OCI-LY7 (cell line): ENCODE measurements at regions not wholly inside any gene's neighbourhood (a gene's known extent, or its start where the extent isn't known, plus 50 kb on each side); places are given as distances from the start of the nearest gene placed in this dataset.

ENCODE experiments used
- BruUV-seq: library from RNA; stranded (reverse); fragments of 400-500 nt; replicated peaks from 2 replicates; lab custom pipeline; 2021; lab: Mats Ljungman, UMichigan
- CTCF ChIA-PET: fragments of 300-600 bp; sonication (Branson Sonifier 250); formaldehyde crosslinking; loops from one replicate; lab custom pipeline; 2022; ENCODE audit warnings: antibody characterized with exemption; ENCODE audit not compliant: unreplicated experiment; lab: Charles Lee
- POLR2A ChIA-PET: fragments of 300-600 bp; sonication (Branson Sonifier 250); formaldehyde crosslinking; loops from one replicate; lab custom pipeline; 2022; ENCODE audit warnings: antibody characterized with exemption; lab: Charles Lee
- DNase-seq: peaks from one replicate; pipeline ENCODE4 v3.0.0-alpha.2; 2015; ENCODE audit warnings: low spot score
- H2AFZ ChIP-seq: fragments of 200-600 bp; sonication (generic), shearing (Covaris generic); 2 replicates; pipeline ENCODE4 v1.6.1; 2014; ENCODE audit warnings: mild to moderate bottlenecking, antibody characterized with exemption, low read length, moderate library complexity
- H3K27ac ChIP-seq: fragments of 200-600 bp; sonication (generic); 2 replicates; pipeline ENCODE4 v1.5.1; 2014; ENCODE audit warnings: mixed run types, low read depth, mild to moderate bottlenecking, moderate library complexity, low read length, inconsistent platforms; ENCODE audit not compliant: poor library complexity, severe bottlenecking
- H3K36me3 ChIP-seq: fragments of 200-600 bp; sonication (generic); 2 replicates; pipeline ENCODE4 v1.6.1; 2014; ENCODE audit warnings: mild to moderate bottlenecking, antibody characterized with exemption, low read length, moderate library complexity, mixed read lengths; ENCODE audit not compliant: insufficient read depth
- H3K4me1 ChIP-seq: fragments of 200-600 bp; sonication (generic); 2 replicates; pipeline ENCODE4 v1.5.1; 2014; ENCODE audit warnings: mild to moderate bottlenecking, low read length; ENCODE audit not compliant: insufficient read depth, poor library complexity, severe bottlenecking
- H3K4me2 ChIP-seq: fragments of 200-600 bp; sonication (generic); 2 replicates; pipeline ENCODE4 v1.6.1; 2014; ENCODE audit warnings: mild to moderate bottlenecking, low read length
- H3K4me3 ChIP-seq: fragments of 200-600 bp; sonication (generic); 2 replicates; pipeline ENCODE4 v1.5.1; 2014; ENCODE audit warnings: mild to moderate bottlenecking, low read depth, low read length; ENCODE audit not compliant: poor library complexity, severe bottlenecking
- H3K79me2 ChIP-seq: fragments of 200-600 bp; sonication (generic); 2 replicates; pipeline ENCODE4 v1.6.1; 2016; ENCODE audit warnings: low read depth, mild to moderate bottlenecking, low read length, moderate library complexity, mixed read lengths; ENCODE audit not compliant: insufficient read depth
- H3K9me2 ChIP-seq: fragments of 200-600 bp; sonication (generic); 2 replicates; pipeline ENCODE4 v1.6.1; 2016; ENCODE audit warnings: mild to moderate bottlenecking, low read length, mixed read lengths; ENCODE audit not compliant: insufficient read depth
- H3K9me3 ChIP-seq: fragments of 200-600 bp; sonication (generic); 2 replicates; pipeline ENCODE4 v1.6.1; 2014; ENCODE audit warnings: mild to moderate bottlenecking, mixed run types, low read length, mixed read lengths
- H4K20me1 ChIP-seq: fragments of 200-600 bp; sonication (generic); 2 replicates; pipeline ENCODE4 v1.6.1; 2014; ENCODE audit warnings: mild to moderate bottlenecking, antibody characterized with exemption, low read length, moderate library complexity, mixed read lengths; ENCODE audit not compliant: insufficient read depth
- CTCF ChIP-seq: fragments of 200-600 bp; sonication (generic); conservative IDR thresholded peaks from 2 replicates; pipeline ENCODE4 v1.5.1; 2014; ENCODE audit warnings: mild to moderate bottlenecking, antibody characterized with exemption, low read length, moderate library complexity, mixed read lengths
- EZH2phosphoT487 ChIP-seq: fragments of 200-600 bp; sonication (generic); IDR thresholded peaks from 2 replicates; pipeline ENCODE4 v1.6.1; 2018; ENCODE audit warnings: low read depth, borderline replicate concordance, mild to moderate bottlenecking, mixed run types, antibody characterized with exemption, low read length, moderate library complexity, mixed read lengths
- intact Hi-C: fragments of 100-400 bp; cut with micrococcal nuclease; formaldehyde crosslinking; loops from one replicate; pipeline ENCODE4 v1.10.0; 2022; ENCODE audit not compliant: unreplicated experiment

- Histone ChIP-seq H4K20me1 (no peaks in the 10 kb centered on the region), H3K79me2 (no peaks in the 10 kb centered on the region), H3K36me3 (no peaks in the 10 kb centered on the region), H3K9me2 (no peaks in the 10 kb centered on the region), H3K9me3 (no peaks in the 10 kb centered on the region), H3K4me2 (no peak overlapping the region), H2AFZ (no peak overlapping the region), H3K4me1 (no peaks in the 10 kb centered on the region), H3K27ac (no peak overlapping the region), H3K4me3 (no peak overlapping the region)
- ChIA-PET POLR2A (no interaction called here), CTCF (interaction anchor here (0.6 kb wide), 1 partner anchor 125 kb away, joined by 3 read pairs; no protein-coding TSS in a partner anchor)
- DNase-seq, result no peak
- intact Hi-C loops, result loop anchor here (5.0 kb wide), 1 partner anchor 122 kb away; no protein-coding TSS in a partner anchor
- TF ChIP-seq EZH2phosphoT487, result no peak
- TF ChIP-seq CTCF, result no peak
- BruUV-seq, result no TSS peak
These were observed 79.3 kb upstream of the SESTD1 start for GRCh38 chr2:179343945-179344279.

GRCh38 chr2:179341152-179341866, 76.7 kb upstream of the SESTD1 start:
- Histone ChIP-seq H4K20me1 (no peaks in the 10 kb centered on the region), H3K4me3 (no peak overlapping the region), H3K4me2 (no peak overlapping the region), H3K27ac (no peak overlapping the region), H3K4me1 (no peaks in the 10 kb centered on the region), H3K9me3 (no peaks in the 10 kb centered on the region), H2AFZ (no peak overlapping the region), H3K79me2 (no peaks in the 10 kb centered on the region), H3K36me3 (no peaks in the 10 kb centered on the region), H3K9me2 (no peaks in the 10 kb centered on the region)
- intact Hi-C loops, result loop anchor here (5.0 kb wide), 1 partner anchor 119 kb away; no protein-coding TSS in a partner anchor
- TF ChIP-seq CTCF, result no peak
- TF ChIP-seq EZH2phosphoT487, result no peak
- POLR2A ChIA-PET, result interaction anchor here (0.9 kb wide), 1 partner anchor 13 kb away, joined by 3 read pairs; no protein-coding TSS in a partner anchor
- DNase-seq, result no peak
- no TSS peak for BruUV-seq
- CTCF ChIA-PET, result no interaction called here

- H3K36me3 ChIP-seq, result no peaks in the 10 kb centered on the region
- H3K9me2 ChIP-seq, result no peaks in the 10 kb centered on the region
- no peaks in the 10 kb centered on the region for H4K20me1 ChIP-seq
- no peak overlapping the region for H3K4me2 ChIP-seq
- no peak overlapping the region for H3K27ac ChIP-seq
- ChIA-PET CTCF (no interaction called here), POLR2A (no interaction called here)
- no peaks in the 10 kb centered on the region for H3K4me1 ChIP-seq
- BruUV-seq, result no TSS peak
- TF ChIP-seq CTCF (peak; percentile 41), EZH2phosphoT487 (no peak)
- H3K79me2 ChIP-seq, result no peaks in the 10 kb centered on the region
- H3K4me3 ChIP-seq, result no peak overlapping the region
- intact Hi-C loops, result loop anchor here (5.0 kb wide), 1 partner anchor 118 kb away; no protein-coding TSS in a partner anchor
- DNase-seq, result no peak
- no peaks in the 10 kb centered on the region for H3K9me3 ChIP-seq
- H2AFZ ChIP-seq, result no peak overlapping the region
These were observed 76.0 kb upstream of the SESTD1 start for GRCh38 chr2:179340678-179341077.
